Right forelimb (tissue), 1 donor: ENCODE measurements at regions not wholly inside any gene's neighbourhood (a gene's known extent, or its start where the extent isn't known, plus 50 kb on each side); places are given as distances from the start of the nearest gene placed in this dataset.
"Not testable (repeated sequence)": the region's sequence is repeated elsewhere in the genome, so short reads cannot be mapped to it uniquely, and the experiment has no call there.

Experiments used
- DNase-seq: peaks from one replicate; pipeline ENCODE4 v3.0.0-alpha.2; 2018

DNA sequence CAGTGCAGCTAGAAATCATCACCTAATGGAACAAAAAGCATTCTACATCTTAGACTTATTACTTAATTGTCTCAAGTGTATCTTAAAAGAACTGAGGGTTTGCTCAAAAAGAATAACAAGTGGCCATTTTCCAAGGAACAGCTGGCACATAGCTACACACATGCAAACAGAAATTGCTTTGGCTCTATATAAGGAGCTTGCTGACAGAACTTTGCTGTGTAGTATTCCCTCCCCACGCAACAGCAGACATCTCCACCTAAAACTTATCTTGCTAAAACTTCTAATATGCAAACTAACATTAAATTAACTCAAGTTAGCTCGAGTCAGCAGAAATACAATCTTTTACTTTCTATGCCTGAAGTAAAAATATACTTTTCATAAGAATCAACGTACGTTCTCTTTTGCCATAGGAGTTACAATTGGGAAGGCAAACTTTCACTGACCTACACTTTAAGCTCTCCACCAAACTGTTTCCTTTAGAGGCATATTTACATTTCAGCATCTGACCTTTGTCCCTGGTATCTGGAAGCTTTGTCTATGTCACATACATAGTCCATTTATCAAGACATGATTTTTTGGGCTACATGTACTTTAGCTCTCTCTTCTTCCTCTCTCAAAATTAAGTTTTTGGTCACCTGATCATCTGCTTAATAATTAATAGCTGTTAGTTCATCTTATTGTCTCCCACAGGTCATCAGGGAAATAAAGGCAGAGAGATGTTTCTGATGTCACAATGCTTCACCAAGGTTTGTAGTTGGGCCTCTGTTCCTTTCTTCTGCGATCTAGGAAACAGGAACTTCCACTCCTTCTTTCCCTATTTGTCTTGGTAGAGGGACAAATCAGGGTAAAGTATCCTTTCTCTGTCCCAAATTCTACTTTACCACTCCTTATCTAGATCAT, 163.4 kb upstream of the AGTR1 start:
- no peak for DNase-seq

DNA sequence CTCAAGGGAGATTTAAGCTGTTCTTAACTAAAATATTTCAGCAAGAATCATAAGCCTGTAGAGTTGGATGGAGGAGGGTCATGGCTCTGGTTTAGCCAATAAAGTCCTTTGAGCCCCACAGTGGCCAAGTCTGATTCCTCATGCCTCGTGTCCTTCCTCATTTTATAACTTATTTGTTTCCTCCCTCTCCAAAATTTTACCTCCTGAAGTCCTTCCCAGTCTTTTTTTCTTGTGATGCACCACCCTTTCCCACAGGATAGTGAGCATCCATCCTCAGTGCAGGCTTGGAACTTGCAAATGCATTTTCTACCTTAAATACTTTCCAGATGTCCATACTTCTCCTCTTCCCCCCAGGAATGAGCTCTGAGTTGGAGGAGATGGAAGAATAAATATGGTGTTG, 162.7 kb upstream of the AGTR1 start:
- DNase-seq = peak; percentile 48

DNA sequence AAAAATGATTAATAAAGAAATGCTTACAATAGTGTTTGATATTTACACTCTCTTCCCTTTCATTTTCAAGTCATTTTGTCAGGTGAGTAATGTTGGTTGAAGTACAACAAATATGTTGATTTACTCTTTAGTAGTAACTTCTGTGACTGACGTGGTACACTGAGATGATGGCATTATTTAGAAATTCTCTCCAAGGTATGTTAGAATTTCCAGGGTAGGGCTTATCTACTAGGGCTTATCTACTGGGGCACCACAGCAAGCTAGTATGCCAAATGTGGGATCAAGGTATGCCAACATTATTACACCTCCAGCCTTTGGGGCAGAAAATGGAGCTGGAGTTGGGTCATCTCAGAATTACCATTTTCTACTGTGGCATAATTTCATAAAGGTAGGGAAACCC, 157.4 kb upstream of the AGTR1 start:
- no peak for DNase-seq

DNA sequence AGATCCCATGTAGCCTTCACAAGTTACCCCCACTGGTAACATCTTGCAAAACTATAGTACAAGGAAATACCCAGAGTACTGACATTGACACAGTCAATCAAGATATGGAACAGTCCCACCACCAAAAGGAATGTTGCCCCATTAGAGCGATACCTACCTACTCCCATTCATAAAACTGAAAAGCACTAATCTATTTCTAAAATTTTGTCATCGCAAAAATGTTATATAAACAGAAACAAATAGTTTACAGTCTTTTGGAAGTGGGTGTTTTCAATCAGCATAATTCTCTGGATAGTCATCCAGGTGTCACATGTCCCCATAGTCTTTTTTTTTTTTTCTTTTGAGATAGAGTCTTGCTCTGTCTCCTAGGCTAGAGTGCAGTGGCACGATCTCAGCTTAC, 156.9 kb upstream of the AGTR1 start:
- no peak for DNase-seq

DNA sequence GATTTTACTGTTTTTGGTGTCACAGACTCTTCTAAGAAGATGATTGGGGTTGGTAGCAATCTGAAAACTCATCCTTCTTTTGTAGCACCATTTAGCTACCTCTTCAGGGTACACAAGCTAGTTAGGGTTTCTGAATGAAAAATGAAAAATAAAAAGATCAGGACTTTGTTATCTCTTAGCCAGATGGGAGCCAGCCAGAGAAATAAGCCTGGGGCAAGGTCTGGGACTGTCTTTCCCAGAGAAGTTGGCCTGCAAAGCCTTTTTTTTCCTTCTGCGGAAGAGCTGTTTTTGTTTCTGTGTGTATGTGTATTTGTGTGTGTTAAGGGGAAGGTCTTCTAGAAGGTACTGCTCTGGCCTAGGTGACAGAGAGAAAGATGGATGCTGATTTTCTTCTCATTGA, 150.7 kb upstream of the AGTR1 start:
- no peak for DNase-seq

DNA sequence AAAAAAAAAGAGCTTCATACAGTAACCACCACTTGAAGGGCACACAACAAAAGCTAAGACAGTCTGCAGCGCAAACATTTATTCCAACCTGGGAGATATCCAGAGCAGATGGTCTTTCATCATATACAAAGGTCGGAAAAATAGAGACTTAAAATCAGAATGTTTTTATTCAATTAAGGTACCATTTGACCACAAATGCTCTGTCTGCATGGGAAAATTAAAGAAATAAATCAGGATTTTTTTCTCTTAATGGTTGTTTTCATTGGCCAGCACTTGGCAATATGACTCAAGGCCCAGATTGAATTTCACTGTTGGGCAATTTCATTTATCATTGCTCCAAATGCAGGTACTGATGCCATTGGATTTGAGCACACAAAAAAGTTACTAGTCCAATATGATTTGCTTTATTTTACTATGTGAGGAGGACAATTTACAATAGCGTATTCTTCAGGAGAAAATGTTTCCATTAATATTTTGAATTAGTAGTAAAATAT, 145.9 kb upstream of the AGTR1 start:
- DNase-seq = no peak

DNA sequence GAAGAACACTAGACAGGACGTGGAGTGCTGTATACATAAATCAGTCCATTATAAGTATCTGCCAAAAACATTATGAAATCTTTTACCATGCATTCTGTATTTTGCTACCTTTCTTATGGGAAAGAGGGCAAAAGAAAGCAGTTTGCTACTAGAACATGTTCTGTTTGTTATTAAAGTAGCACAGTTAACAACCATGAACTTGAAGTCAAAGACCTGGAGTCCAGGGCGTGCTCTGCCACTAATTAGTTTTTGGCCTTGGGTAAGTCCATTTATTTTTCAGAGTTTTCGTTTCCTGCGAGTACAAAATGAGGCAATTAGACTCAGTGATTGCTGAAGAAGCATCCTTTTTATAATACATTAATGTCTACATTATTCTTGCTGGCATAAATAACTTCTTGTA, 143.3 kb upstream of the AGTR1 start:
- DNase-seq = no peak

DNA sequence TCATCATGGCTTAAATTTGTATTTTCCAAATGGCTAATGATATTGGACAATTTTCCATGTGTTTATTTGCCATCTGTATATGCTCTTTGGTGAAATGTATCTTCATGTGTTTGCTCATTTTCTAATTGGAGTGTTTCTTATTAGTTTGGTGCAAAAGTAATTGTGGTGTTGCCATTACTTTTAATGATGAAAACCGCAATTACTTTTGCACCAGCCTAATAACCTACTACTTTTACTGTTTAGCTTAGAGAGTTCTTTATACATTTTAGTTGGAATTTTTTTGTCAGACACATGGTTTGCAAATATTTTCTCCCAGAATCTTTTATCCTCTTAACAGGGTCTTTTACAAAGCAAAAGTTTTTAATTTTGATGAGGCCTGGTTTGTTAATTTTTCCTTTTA, 141.0 kb upstream of the AGTR1 start:
- no peak for DNase-seq

DNA sequence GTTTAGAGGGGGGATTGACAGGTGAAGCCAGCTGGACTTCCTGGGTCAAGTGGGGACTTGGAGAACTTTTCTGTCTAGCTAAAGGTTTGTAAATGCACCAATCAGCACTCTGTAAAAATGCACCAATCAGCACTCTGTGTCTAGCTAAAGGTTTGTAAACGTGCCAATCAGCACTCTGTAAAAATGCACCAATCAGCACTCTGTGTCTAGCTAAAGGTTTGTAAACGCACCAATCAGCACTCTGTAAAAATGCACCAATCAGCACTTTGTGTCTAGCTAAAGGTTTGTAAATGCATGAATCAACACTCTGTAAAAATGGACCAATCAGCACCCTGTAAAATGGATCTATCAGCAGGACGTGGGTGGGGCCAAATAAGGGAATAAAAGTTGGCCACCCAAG, 120.1 kb upstream of the AGTR1 start:
- DNase-seq = not testable (repeated sequence)

DNA sequence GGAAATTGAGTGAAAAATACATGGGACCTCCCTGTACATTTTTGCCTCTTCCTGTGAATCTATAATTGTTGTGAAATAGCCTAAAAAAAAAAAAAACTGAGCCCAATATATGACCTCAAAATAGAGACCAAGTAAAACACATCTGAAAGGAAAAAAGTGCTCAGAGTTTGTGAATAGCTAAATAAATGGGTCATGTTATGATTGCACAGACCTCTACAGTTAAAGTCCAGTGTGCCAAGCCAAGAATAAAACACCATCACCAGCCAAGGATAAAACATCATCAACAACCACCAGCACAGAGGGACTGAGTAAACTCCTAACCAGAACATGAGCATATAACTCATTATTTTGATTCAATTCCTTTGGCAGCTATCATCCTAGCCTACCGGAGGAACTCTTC, 115.6 kb upstream of the AGTR1 start:
- DNase-seq = no peak

DNA sequence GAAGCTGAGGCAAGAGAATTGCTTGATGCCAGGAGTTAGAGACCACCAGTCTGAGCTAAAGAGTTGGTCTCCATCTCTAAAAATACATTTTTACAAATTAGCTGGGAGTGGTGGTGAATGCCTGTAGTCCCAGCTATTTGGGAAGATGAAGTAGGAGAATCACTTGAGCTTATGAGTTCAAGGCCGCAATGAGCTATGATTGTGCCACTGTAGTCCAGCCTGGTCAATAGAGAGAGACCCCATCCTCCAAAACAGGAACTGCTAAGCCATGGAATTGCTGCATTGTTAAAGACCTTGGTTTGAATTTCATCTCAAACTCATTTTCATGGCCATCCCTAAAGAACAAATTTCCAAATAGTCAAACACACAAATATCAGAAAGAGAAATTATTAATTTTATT, 113.9 kb upstream of the AGTR1 start:
- DNase-seq = no peak

DNA sequence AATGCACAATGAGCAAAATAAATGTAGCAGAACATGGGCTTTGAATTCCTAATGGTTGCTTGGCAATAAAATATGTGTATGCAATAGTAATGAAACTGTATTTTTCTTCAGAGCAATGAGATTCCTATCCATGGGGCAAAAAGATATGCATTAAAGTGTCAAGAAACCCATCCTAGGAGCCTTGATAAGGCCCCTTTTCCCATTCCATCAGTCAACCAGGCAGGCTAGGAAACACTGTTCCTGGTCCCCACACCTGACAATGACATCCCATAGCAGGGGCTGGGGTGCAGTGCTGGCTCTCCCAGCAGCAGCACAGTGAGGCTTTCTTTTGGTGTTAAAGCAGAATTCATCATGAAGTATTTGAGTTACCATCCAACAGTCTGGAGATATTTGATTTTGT, 113.3 kb upstream of the AGTR1 start:
- DNase-seq = no peak

DNA sequence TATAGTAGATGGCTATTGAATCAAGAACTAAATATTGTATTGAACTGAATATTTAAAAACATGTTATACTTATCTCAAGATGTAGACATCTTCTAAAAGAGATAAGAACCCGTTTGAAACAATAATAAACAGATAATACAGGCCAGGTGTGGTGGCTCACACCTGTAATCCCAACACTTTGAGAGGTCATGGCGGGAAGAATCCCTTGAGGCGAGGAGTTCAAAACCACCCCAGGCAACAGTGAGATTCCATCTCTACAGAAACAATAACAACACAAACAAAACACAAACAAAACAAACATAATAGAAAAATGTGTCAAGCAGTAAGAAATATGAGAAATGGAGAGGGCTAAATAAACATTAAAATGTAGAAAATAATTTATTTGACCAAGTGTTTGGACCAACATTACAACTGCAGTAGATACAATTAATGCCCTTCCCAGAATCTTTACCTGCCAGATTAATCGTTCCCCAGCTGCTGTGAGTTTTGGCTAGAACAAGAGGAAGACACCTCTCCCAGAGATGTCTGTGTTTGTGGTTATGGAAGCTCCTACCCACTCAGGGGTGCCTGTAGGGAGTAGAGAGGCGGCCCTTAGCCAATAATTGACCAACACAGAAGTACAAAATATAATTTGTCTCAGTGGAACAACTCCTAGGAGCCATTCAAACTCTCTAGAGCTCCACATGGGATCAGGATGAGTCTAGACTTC, 111.9 kb upstream of the AGTR1 start:
- DNase-seq = no peak

DNA sequence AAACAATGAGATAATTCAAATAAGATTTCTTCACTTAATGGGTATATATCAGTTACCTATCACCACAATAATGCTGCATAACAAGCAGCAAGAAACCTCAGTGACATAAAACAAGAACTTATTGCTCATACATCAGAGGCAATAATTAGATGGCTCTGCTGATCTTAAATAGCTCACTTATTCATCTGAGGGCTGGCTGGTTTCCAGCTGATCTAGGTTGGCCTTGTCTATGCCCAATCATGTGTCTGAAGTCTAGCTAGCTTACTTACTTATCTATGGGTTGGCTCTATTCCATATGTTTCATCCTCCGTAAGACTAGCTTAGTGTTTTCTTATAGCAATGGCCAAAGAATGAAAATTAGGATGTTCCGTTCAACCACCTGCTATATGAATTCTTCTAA, 109.4 kb upstream of the AGTR1 start:
- DNase-seq = no peak

DNA sequence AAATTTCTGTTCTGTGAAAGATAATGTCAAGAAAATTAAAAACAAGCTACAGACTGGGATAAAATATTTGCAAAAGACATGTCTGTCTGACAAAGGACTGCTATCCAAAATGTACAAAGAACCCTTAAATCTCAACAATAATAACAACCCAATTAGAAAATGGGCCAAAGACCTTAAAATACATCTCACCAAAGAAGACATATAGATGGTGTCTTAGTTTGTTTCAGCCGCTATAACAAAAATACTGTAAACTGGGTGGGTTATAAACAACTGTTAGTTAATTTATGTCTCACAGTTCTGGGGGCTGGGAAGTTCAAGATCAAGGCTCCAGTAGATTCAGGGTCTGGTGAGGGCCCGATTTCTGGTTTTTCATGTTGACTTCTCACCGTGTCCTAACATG, 106.2 kb upstream of the AGTR1 start:
- no peak for DNase-seq

DNA sequence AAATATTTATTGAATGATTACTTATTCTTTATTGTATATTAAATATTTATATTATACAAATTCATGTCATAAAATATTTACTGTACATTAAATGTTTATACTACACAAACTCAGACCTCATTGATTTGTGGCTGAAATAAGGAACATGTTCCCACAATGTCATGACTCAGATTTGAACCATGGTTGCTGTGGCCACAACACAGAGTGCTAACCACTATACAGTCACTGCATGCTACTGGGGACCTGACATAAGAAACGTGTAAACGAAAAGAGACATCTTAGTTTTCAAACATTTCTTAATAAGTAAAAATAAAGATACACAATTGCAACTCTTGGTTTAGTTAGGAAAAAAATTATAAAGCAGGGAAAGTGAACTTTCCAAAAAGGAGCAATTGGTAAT, 99.1 kb upstream of the AGTR1 start:
- DNase-seq = no peak

DNA sequence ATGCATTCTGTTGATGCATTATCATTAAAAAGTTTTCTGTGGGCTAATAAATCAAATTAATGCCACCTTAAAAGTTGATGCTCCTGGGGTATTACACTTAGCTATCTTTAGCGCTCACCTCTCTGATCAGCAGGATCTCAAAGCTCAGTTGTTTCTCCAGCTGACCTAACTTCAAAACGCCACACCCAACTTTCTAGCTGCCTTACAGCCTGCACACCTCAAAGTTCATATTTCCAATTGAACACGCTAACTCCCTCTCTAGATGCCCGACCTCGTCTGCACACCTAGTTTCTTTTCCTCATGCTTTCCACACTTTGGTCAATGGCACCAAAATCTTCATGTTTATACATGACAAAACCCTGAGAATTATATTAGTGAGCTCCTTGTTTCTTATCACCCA, 98.2 kb upstream of the AGTR1 start:
- DNase-seq = no peak

DNA sequence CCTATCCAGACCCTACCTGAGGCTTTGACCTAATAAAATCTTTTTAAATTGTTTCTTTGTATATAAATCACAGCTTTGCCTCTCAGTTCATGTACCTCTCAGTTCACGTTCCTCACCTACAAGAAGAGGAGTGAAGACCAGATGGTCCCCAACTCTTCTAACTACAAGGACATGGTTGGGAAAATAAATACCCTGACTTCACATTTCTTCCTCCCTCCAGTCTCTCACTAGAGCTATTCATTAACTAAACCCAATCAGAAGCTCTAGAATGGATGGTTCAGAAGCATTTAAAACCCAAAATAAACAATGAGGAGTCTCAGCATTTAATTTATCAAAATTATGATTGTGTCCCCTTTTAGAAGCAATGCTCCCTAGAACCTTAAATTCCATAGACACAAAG, 97.3 kb upstream of the AGTR1 start:
- no peak for DNase-seq

DNA sequence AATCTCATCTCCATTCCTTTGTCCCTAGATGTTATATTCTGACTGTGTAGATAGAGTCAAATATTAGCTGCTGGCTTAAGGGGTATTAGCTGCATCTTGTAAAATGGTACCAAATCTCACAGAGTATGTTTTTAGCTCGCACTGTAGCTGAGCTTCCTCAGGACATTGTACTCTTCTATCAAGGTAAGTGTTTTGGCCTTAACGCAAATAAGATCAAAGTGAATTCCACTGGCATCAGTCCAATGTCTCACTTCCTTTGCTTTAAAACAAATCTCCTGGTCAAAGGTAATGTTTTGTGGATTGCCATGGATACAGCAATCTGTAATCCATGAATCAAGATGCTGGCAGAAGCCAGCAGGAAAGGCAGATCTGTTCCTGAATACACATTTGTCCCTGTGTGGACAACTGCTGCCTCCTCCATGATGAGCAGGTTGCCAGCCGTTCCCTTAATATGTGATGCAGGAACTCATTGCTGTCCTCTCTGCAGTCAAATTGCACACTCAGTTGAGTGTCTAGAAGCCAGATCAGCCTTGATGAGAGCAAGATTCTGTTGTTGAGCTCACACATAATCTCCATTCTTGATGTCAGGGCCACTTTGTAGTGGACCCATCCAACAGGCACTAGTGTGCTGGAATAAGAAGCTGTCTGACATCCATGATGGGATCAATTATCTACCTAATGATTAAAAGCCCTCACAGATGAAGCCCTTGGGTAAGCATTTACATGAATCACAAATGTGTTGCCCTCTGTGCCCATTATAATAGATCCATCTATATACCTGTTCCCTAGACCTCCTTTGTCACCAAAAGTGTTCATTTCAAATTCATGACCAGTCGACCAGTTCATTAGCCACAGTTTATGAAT, 96.6 kb upstream of the AGTR1 start:
- DNase-seq = no peak

DNA sequence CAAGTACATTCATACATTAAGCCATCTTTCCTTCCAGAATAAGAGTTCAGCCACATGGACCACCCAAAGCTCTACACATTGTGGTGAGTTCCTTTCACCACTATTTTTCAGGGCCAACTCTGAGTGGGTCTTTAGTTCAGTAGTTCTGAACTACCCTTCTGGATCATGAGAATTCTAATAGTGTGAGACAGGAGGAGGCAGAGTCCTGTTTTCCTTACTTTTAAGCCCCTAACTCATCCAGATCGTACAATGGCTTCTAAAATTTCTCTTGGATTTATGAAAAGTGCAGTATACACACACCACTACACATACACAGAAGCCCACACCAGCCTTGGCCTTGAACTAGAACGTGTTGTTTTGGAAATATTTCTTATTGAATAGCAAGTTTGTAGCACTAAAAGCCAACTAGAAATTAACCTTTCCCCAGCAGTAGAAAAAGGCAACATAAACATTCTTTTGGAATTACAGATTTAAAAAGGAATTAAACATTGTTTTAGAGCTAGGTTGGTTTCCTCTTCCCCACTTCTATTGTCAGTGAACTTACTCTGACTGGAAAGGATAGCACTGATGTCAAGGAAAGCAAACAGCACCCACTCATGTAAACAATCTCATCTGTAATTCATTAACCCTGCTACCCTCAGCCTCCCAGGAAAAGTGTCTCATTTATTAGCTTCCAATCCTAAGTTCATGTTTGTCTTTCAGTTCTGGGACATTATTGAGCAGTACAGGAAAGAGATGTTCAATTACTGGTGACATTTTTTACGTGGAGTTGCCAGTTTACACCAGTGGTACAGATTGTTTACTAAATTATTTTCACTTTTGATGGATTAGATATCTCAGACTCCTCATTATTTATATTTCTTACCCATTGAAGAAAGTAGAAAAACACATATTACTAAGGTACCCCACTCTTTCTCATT, 95.7 kb upstream of the AGTR1 start:
- no peak for DNase-seq

DNA sequence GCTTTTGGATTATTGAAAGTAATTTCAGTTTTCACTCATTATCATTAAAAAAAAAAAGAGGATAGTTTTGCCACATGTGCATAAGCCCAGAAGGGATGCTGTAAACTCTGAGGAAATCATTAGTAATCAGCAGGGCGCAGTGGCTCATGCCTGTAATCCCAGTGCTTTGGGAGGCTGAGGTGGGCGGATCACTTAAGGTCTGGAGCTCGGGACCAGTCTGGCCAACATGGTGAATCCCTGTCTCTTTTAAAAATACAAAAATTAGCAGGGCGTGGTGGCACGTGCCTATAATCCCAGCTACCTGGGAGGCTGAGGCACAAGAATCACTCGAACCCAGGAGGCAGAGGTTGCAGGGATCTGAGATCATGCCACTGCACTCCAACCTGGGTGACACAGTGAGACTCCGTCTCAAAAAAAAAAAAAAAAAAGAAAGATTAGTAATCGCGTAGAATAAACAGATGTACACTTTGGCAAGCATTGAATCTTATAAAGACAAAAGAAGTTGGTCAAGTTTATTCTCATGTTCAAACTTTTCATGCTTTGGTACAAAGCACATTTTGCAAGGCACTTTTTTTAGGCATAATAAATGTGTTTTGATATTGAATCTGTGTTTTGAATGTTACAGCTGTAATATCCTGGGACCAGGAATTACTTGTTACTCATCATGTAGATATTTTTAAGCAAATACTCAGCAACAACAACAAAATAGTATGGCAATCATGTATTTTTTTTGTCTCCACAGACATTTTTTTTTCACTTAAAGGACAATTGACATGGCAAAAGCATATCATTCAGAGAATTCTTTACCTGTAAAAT, 93.2 kb upstream of the AGTR1 start:
- no peak for DNase-seq
